ENCODE measurements at regions not wholly inside any gene's neighbourhood (a gene's known extent, or its start where the extent isn't known, plus 50 kb on each side); places are given as distances from the start of the nearest gene placed in this dataset.

DNA sequence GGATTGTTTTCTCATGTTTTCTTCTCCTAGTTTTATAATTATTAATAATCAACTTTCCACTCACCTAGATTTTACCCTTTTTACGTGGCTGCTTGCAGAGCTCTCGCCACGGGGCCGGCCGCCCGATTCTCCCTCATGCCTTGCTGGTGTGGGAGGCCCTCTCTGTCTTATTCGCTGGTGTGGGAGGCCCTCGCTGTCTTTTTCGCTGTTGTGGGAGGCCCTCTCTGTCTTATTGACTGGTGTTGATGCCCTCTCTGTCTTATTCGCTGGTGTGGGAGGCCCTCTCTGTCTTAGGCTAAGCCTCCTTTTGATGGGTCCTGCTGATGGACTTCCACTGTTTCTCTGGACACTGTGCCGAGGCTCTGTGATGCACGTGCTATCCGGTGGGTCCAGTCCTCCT lies 161.3 kb upstream of the IRX2 start:
- DNase-seq (ENCODE audit: low read depth) = no peak

DNA sequence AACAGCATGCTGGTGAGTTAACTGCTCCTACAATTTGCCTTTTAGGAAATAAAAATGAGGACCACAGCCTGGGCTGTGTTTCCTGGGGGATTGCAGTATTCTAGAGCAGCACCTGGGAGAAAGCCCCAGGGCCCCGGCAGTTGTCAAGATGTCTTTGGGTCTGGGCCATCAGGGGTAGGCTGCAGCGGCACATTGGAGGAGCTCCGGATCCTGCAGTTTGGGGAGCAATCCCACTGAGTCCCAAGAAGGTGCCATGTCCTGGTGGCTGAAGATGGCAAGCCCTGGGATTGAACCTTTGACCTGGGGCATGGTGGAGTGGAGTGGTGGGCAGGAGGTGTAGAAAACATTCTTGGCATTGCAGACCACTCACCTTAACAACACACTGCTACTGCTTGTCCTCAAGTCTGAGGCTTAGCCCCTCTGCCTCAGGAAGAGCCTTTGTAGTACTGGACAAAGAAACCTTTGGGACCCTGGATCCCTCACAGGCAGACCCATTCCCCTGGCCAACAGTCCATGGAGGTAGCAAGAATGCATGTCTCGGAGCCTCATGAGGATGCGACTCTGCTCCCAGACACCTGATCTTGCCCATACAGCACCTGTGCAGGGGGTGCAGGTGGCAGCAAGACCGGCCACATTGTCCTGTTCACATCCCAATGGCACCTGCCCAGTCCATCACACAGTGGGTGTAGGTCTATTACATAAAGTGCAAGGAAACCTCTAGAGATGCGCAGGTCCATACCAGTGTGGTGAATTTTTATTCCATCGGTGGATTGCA lies 159.1 kb upstream of the IRX2 start:
- DNase-seq (ENCODE audit: low read depth) = no peak

DNA sequence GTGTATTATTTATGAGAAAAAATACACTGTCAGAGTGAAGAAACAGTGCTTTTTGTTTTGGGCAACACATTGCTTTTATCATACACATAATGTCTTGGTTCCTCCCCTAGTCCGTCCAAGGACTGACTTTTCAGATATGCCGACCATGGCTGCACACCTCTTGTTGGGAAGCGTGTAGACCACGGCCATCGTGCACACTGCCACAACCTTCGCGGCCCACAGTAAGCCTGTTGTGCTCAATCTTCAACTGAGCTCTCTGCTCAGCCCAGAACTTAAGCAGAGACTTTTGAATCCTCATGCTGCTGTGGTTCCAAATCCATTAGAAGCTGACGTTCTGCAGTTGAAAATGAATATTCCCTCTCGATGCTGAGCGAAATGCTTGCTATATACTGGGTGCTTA lies 157.6 kb upstream of the IRX2 start:
- DNase-seq (ENCODE audit: low read depth) = no peak

DNA sequence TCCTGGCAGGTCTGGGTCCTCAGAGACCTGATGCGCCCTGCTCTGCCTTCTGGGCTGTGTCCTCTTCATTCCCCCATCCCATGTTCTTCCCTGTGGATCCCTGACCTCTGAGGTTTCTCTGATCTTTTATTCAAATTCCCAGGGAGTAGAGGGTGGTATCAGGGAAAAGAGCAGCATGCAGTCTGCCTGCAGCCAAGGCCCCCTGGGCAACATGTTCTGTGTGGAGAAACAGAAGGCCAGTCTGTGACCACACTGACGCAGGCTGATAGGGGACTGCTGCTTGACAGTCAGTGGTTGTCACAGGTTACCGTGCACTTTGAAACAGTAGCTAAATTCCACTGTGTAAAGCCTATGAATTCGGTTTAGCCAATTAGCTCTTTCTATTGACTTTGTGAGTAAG lies 156.6 kb upstream of the IRX2 start:
- DNase-seq (ENCODE audit: low read depth) = no peak

DNA sequence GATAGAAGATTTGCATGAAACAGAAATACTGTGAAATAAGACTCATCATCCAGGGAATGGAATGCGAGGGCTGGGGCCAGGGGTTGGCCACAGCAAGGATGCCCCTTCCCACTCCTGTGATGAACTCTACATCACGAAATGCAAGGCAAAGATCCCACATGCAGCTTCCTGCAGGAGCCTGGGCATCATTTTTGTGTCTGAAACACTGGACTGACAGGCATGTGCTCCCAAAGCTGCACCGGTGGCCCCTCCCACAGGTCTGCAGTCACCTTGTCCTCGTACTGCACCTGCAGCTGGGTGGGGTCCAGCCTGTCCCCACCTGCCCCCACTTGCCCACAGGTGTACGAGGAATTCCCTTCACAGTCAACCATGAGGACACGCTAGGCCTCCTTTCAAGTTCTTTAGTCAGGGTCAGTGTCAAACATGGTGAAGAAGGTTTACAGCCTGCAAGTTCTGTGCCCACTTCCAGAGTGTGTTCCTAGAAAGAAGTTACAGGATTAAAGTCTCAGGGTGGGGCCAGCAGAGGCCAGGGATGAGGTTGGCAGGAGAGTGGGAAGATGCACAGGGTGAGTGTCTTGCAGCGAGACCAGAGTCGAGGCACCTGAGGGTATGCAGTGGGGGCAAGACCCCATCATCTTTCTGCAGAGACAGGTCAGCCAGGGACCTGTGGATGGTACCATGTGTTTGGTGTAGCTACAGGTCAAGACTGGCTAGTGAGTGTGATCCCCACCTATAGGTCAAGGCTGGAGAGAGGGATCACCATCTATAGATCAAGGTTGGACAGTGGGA lies 155.0 kb upstream of the IRX2 start:
- DNase-seq (ENCODE audit: low read depth) = no peak

DNA sequence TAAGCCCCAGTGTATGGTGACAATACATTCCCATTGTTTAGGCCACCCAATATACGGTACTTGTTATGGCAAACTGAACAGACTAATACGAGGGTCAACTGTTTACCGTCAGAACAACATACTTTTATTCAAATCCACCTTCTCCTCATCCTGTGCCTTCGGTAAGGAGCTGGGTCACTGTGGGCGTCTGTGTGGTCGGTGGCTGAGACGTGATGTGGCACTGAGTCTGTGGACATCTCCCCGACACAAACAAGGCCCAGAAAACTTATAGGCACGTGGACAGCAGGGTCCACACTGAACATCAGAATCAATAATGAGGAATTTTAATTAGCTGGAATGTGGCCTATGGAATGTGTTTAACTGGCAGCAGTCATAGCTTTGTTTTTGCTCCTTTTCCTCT lies 154.3 kb upstream of the IRX2 start:
- no peak for DNase-seq (ENCODE audit: low read depth)

DNA sequence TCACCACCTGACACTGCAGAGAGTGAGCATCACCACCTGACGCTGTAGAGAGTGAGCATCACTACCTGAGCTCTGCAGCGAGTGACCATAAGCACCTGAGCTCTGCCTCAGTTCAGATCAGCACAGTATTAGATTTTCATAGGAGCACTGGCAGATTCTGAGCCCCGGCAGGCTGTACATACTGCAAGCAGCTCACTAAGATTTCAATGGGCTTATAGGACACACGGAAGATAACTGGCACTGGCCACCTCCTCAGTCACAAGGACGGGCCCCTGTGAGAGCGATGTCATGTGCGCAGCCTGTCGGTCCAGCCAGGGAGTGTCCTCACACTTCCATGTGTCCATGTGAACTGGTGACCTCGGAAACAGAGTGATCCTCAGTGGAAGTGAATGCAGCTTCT lies 153.5 kb upstream of the IRX2 start:
- DNase-seq (ENCODE audit: low read depth) = no peak

DNA sequence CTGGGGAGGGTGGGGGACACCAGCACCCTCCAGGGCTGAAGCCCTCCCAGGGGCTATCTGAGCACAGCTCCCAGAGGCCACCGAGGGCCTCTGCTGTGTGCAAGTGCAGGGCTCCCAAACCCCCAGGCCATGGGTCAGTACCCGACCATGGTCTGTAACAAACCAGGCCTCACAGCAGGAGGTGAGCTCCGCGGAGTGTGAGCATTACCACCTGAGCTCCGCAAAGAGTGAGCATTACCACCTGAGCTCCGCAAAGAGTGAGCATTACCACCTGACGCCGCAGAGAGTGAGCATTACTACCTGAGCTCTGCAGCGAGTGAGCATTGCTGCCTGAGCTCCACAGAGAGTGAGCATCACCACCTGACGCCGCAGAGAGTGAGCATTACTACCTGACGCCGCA lies 152.9 kb upstream of the IRX2 start:
- no peak for DNase-seq (ENCODE audit: low read depth)

DNA sequence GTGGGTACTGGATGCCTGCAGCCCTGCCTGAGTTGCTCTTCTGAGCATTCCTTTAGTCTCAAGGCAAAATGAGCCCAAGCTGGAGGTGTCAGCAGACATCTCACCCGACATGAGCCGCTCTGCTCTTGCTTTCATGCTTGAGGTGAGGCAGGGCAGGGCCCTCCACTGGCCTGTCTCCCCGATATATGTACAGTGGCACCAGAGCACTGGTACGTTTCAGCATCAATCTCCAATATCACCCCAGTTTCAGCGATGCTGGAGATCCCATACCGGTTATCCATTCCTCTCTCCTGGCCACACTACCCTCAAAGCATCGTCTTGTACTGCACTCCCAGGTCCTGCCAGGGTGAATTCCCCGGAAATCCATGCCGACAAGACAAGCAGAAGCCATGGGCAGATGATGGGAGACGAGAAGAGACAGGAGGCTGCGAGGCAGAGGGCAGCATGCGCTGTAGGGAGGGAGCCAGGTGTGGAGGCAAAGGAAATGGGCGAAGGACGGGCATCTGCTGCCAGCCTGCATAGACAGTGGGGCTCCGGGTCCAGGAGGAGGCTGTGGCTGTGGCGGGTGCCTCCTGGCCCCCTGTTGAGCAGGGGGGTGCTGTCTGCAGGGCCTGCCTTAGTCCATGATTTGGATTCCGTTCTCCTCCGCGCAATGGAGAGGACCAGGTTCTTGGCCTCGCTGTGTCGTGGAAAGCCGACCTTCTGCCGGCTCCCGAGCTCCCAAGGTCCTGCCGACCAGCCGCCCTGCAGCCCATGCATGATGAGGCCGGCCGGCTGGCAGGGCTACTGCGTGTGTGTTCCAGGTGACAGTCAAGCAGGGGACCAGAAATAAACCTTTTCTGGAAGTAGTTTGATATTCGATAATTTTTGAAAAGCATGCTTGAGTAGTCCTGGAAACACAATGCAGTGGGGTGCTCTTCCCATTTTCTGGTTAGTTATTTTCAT lies 152.2 kb upstream of the IRX2 start:
- no peak for DNase-seq (ENCODE audit: low read depth)

DNA sequence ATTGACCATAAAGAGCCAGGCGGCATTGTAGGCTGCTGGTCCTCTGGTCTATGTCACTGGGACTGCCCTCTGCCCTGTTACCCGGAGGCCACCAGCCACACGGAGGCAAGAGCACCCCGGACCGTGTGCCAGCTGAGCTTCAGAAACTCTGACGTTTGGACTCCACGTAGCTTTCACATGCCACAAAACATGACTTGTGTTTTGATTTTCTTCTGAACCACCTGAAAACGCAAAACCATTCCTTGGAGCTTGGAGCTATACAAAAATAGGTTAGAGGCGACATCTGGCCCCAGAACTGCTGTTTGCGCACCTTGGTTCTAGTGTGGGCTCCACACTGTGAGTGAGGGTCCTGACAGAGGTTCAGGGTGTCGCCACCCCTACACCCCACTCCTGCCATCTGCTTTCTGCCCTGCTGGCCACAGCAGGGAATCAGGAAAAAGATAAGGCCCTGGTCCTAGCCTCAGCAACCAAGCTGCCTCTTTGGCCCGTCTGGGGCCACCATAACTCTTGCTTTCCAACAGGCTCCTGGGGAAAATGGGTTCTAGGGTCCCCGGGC lies 151.3 kb upstream of the IRX2 start:
- DNase-seq (ENCODE audit: low read depth) = no peak

DNA sequence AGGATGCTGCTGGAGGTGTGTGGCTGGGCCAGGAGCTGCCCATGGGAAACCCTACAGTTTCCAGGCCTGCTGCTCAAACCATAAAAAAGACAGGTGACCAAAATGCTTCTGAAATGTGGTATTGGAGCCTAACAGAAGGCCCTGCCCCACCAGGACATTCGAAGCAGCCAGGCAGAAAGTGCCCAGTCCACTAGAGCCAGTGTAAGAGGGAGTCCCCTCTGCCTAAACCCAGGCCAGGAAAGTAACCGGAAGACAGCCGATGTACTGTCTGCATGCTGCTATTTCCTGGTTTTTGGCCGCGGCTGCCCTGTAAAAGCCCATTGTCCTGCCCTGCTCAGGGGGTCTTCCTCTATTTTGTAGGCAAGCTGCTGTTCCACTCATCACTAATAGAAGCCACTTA lies 150.7 kb upstream of the IRX2 start:
- DNase-seq (ENCODE audit: low read depth) = no peak

DNA sequence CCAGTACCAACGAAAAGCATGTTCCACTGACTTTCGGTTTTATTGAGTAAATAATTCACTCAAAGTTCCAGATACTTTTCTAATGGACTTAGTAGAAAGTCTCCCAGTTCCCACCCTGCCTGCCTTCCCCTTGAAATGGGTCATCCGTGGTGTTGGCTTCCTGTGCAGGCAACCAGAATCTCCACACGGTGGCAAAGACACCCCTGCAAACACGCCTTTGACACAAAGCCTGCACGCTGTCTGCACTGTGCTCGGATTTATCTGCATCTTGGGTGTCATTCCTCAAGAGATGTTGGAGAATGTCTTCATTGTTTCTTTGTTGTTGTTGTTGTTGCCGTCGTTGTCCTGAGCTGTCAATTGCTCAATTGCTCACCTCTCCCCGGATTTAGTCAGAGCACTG lies 150.0 kb upstream of the IRX2 start:
- DNase-seq (ENCODE audit: low read depth) = no peak

DNA sequence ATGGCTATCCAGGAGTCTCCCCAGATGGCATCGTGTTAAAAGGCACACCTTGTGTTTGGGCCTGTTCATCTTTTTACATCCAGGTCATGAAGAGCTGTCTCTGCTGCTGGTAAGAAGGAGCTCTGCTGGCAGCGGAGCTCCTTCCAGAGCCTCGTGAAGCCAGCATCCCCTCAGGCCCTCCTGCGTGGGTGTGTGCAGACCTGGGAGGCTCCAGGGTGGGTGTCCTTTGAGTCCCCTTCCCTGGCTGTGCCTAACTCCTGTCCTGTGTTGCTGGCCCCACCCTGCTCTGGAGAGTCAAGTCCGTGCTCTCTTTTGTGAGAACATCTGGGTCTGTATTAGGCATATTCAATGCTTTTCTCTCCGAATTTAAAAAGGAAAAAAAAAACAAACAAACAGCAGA lies 149.6 kb upstream of the IRX2 start:
- DNase-seq (ENCODE audit: low read depth) = no peak

DNA sequence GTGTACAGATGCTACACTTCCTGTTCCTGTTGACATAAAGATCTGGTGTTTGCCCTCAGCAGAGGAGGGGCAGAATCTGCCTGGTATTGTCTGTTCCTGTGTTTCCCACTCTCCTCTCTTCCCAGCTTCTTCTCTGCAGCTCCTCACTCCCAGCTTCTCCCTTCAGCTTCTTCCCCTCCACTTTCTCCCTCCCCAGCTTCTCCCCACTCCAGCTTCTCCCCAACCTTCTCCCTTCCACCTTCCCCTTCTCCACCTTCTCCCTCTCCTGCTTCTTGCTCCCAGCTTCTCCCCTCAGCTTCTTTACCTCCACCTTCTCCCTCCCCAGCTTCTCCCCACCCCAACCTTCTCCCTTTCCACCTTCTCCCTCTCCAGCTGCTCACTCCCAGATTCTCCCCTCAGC lies 148.9 kb upstream of the IRX2 start:
- no peak for DNase-seq (ENCODE audit: low read depth)

DNA sequence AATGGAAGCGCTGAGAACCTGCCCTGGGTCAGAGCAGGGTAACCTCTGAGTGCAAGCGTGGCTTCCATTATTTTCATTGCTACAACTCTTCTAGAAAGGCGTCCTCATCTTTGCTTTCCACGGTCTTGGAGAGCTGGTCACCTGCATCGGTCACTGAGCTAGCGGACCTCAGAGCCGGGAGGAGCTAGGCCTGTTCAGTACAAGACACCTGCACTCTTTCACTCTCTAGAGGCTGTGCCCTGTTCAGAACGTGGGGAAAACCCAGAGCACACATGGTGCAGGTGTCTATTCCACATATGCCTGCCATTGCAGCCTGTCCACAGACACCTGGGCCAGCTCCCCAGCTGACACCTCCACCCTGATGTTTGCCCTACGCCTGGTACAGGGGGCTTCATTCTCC lies 147.8 kb upstream of the IRX2 start:
- DNase-seq (ENCODE audit: low read depth) = no peak

DNA sequence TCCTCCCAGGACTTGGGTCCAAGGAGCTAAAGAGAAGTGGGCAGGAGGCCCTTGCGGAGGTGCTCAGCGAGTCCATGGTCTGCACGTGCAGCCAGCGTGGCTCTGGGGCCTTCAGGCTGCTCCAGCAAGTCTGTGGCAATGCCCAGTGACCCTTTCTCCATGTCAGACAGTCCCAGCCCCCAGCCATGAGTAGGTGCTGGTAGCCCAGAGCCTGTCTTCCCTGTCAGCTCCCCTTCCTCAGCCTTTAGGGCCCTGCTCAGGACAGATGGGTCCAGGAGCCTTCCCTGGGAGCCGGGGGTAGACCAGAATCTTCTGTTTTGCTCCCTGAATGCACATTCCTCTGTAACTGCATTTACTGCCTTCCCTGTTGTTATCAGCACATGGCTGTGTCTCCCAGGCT lies 147.2 kb upstream of the IRX2 start:
- DNase-seq (ENCODE audit: low read depth) = no peak

DNA sequence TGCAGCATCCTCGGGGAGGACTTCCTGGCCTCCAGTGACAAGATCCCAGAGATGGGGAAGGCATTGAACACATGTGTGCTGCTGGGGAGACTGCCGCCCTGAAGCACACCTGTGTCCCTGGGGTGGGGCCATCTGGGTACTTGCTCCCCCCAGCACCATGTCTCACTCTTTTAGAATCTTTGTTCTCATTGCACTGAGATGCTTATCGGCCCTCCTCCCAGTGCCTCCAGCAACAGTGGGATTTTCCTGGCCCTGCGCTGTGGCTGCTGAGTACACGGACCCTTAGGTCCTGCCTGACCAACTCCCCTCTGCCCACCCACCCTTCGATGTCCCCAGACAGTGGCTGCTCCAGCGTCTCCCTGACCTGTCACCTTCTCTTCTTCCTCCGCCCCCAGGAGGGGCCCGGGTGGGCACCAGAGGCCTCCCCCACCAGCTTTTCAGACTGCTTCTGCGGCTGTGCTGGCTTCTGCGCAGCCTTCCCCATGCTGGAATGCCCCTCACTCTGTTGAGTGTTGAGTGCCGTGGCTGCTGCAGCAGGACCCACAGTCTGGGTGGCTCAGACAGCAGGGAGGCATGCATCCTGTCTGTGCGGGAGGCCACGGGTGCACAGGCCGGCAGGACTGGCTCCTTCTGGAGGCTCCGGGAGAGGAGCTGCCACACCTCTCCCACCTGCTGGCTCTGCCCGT lies 145.9 kb upstream of the IRX2 start:
- no peak for DNase-seq (ENCODE audit: low read depth)

DNA sequence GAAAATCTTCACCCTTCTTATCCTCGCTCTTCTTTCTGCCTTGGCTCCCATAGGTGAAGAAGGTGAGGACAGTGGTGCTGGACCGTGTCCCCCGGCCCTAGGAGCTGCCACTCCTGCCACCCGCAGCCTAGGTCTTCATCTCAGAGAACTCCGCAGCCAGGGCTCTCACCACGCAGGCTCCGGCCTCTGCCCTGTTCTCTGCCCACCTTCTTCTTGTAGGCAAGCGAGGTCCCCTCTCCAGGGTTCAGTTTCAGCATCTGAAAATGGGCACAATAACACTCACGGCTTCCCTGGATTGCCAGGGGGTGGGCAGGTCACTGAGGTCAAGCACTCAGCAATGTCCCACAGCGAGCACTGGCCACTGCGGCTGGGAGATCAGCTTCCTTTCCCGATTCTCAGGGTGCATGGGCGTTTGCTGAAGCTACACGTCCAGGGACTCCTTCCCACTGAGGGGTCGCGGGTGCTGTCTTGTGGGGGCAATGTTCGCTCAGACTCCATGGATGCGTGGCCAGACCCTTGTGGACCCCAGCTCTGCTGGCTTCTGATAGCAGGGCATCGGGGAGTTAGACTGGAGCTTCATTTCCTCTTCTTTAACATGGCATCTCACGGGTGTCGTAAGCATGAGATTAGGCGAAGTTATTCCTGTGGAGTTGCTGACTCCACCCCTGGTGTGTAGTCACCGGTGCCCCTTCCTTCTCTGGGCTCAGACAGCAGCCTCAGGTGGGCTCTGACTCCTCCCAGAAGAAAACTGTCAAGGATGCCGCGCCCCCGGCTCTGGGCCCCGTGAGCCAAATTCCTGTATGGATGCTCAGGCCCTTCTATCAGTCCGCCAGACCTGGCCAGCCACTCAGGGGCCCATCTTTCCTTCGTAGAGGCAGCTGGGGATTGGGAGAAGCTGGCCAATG lies 145.1 kb upstream of the IRX2 start:
- no peak for DNase-seq (ENCODE audit: low read depth)

DNA sequence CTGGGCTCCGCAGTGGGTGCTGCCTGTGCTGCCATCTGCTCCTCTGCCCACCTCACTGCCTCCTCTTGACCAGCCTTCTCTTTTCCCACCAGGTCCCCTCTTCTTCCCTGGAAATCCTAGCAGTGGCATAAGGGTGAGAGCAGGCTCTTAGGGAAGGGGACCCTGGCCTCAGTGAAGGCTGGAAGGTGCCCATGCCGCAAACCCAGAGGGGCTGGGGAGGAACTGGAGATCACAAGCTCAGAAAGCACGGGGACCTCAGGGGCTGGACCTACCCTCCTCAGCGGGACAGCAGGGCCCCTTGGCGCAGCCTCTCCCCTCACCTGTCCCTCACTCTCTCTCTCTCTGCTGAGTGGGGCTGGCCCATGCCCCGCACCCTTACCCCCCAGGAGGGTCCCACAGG lies 144.4 kb upstream of the IRX2 start:
- no peak for DNase-seq (ENCODE audit: low read depth)

DNA sequence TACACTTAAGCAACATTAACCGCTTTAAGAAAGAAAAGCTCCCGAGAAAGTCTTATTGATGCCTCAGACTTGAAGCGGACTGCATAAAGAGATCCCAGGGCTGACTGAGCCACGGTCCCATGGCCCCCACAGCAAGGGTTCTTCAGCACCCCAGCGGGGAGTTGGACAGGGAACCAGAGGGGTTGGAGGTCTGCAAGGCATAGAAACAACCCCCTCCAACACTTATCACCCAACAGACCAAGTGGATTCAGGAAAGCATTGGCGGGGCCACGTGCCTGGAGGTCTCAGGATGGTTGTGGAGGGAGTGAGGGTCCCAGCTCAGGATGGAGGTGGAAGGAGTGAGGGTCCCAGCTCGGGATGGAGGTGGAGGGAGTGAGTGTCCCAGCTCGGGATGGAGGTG lies 143.7 kb upstream of the IRX2 start:
- DNase-seq (ENCODE audit: low read depth) = no peak
